IMR-90 (cell line): ENCODE measurements at regions not wholly inside any gene's neighbourhood (a gene's known extent, or its start where the extent isn't known, plus 50 kb on each side); places are given as distances from the start of the nearest gene placed in this dataset.

Source experiments
- ATAC-seq: fragments of 200-7000 bp; cut with Tn5 transposase; 2 replicates; pipeline ENCODE4 v1.9.1; 2020; ENCODE audit warnings: low read depth, mild to moderate bottlenecking, moderate library complexity
- BruUV-seq: library from RNA; stranded (reverse); fragments of 400-500 nt; replicated peaks from 2 replicates; lab custom pipeline; 2021; lab: Mats Ljungman, UMichigan
- CTCF ChIA-PET: fragments of 300-600 bp; formaldehyde crosslinking; extraction: SDS; loops from one replicate; lab custom pipeline; 2021; ENCODE audit warnings: antibody characterized with exemption; lab: Yijun Ruan, JAX
- POLR2A ChIA-PET: fragments of 300-600 bp; sonication (Branson Sonifier 250); formaldehyde crosslinking; loops from one replicate; lab custom pipeline; 2022; ENCODE audit warnings: antibody characterized with exemption; ENCODE audit not compliant: unreplicated experiment; lab: Charles Lee
- DNase-seq: peaks from one replicate; pipeline ENCODE4 v3.0.0; 2013
- H2AFZ ChIP-seq: replicated peaks from 2 replicates; pipeline ENCODE3; 2013; ENCODE audit warnings: low read length, mild to moderate bottlenecking; ENCODE audit not compliant: poor library complexity
- H2AK5ac ChIP-seq: 2 replicates; pipeline ENCODE4 v1.6.1; 2013; ENCODE audit warnings: low read depth, low read length, inconsistent platforms
- H2AK9ac ChIP-seq: replicated peaks from 2 replicates; pipeline ENCODE3; 2013; ENCODE audit warnings: mild to moderate bottlenecking, low read depth, low read length, moderate library complexity; ENCODE audit not compliant: poor library complexity
- H2BK120ac ChIP-seq: 2 replicates; pipeline ENCODE4 v1.6.1; 2013; ENCODE audit warnings: low read depth, low read length, inconsistent platforms
- H2BK15ac ChIP-seq: 3 replicates; pipeline ENCODE4 v1.6.1; 2013; ENCODE audit warnings: low read depth, low read length, inconsistent platforms
- H2BK20ac ChIP-seq: 2 replicates; pipeline ENCODE4 v1.6.1; 2013; ENCODE audit warnings: low read depth, mild to moderate bottlenecking, inconsistent platforms, low read length, moderate library complexity
- H2BK5ac ChIP-seq: 2 replicates; pipeline ENCODE4 v1.6.1; 2013; ENCODE audit warnings: mild to moderate bottlenecking, low read depth, low read length, inconsistent platforms; ENCODE audit not compliant: poor library complexity, severe bottlenecking
- H3K14ac ChIP-seq: replicated peaks from 2 replicates; pipeline ENCODE4 v1.6.1; 2013; ENCODE audit warnings: low read depth, low read length, inconsistent platforms
- H3K18ac ChIP-seq: 2 replicates; pipeline ENCODE4 v1.6.1; 2013; ENCODE audit warnings: low read depth, low read length, control low read depth
- H3K23ac ChIP-seq: 2 replicates; pipeline ENCODE4 v1.6.1; 2013; ENCODE audit warnings: low read depth, low read length, inconsistent platforms
- H3K27ac ChIP-seq: 2 replicates; pipeline ENCODE4 v1.5.1; 2013; ENCODE audit warnings: mild to moderate bottlenecking, control low read depth, low read length; ENCODE audit not compliant: insufficient read depth
- H3K27me3 ChIP-seq: 2 replicates; pipeline ENCODE4 v1.6.1; 2013; ENCODE audit warnings: low read length; ENCODE audit not compliant: control insufficient read depth, insufficient read depth
- H3K36me3 ChIP-seq: 2 replicates; pipeline ENCODE4 v1.6.1; 2013; ENCODE audit warnings: low read length, mixed read lengths; ENCODE audit not compliant: control insufficient read depth, insufficient read depth
- H3K4ac ChIP-seq: 2 replicates; pipeline ENCODE4 v1.6.1; 2013; ENCODE audit warnings: low read depth, low read length, inconsistent platforms
- H3K4me1 ChIP-seq: 2 replicates; pipeline ENCODE4 v1.6.1; 2013; ENCODE audit warnings: low read length, mixed read lengths; ENCODE audit not compliant: control insufficient read depth, insufficient read depth
- H3K4me2 ChIP-seq: 2 replicates; pipeline ENCODE4 v1.6.1; 2013; ENCODE audit warnings: low read depth, mild to moderate bottlenecking, control low read depth, low read length, moderate library complexity
- H3K4me3 ChIP-seq: 2 replicates; pipeline ENCODE4 v1.5.1; 2013; ENCODE audit warnings: low read depth, mild to moderate bottlenecking, control low read depth, low read length, moderate library complexity; ENCODE audit not compliant: insufficient read depth
- H3K56ac ChIP-seq: 2 replicates; pipeline ENCODE4 v1.6.1; 2013; ENCODE audit warnings: low read length, inconsistent platforms; ENCODE audit not compliant: insufficient read depth; ENCODE audit errors: extremely low read depth
- H3K79me1 ChIP-seq, 2 experiments: 2 replicates each; pipeline ENCODE4 v1.6.1; 2013; ENCODE audit warnings: low read length in 2 of 2, inconsistent platforms in 1 of 2, low read depth in 1 of 2
- H3K9ac ChIP-seq: 2 replicates; pipeline ENCODE4 v1.6.1; 2013; ENCODE audit warnings: low read depth, low read length, control low read depth
- H3K9me1 ChIP-seq: 2 replicates; pipeline ENCODE4 v1.6.1; 2013; ENCODE audit warnings: low read length, inconsistent platforms; ENCODE audit not compliant: insufficient read depth
- H3K9me3 ChIP-seq: 2 replicates; pipeline ENCODE4 v1.6.1; 2013; ENCODE audit warnings: low read length; ENCODE audit not compliant: control insufficient read depth, insufficient read depth
- H4K20me1 ChIP-seq: 2 replicates; pipeline ENCODE4 v1.6.1; 2013; ENCODE audit warnings: low read length, inconsistent platforms; ENCODE audit not compliant: insufficient read depth
- H4K5ac ChIP-seq: 2 replicates; pipeline ENCODE4 v1.6.1; 2013; ENCODE audit warnings: mild to moderate bottlenecking, low read depth, low read length, control low read depth
- H4K8ac ChIP-seq, 2 experiments: 2 replicates each; pipeline ENCODE4 v1.6.1; 2013; ENCODE audit warnings: low read depth in 2 of 2, low read length in 2 of 2, control low read depth in 1 of 2, inconsistent platforms in 1 of 2
- H4K91ac ChIP-seq: 2 replicates; pipeline ENCODE4 v1.6.1; 2013; ENCODE audit warnings: low read depth, low read length, inconsistent platforms; ENCODE audit not compliant: insufficient read depth
- BHLHE40 ChIP-seq: fragments of 150-350 bp; IDR thresholded peaks from 2 replicates; pipeline ENCODE4 v1.6.1; 2016; ENCODE audit warnings: mild to moderate bottlenecking, low read depth, low read length
- CEBPB ChIP-seq: IDR thresholded peaks from 2 replicates; pipeline ENCODE4 v1.6.1; 2012; ENCODE audit warnings: low read depth, low read length, improper control_type of control experiment
- FOS ChIP-seq: fragments of 150-350 bp; IDR thresholded peaks from 2 replicates; pipeline ENCODE4 v1.6.1; 2016; ENCODE audit warnings: low read depth, low read length
- MAFK ChIP-seq: IDR thresholded peaks from 2 replicates; pipeline ENCODE4 v1.6.1; 2012; ENCODE audit warnings: low read depth, low read length, improper control_type of control experiment
- RFX5 ChIP-seq: IDR thresholded peaks from 2 replicates; pipeline ENCODE4 v1.8.0; 2012; ENCODE audit warnings: low read depth, mild to moderate bottlenecking, low read length, moderate library complexity
- WGBS, 2 experiments: methylation state at CpG; one replicate each; pipeline versions ENCODE4 v1.1.5 to v1.1.7; 2013; ENCODE audit warnings: missing lambda C conversion rate in 2 of 2; ENCODE audit not compliant: insufficient read length in 1 of 2; ENCODE audit errors: extremely low coverage in 2 of 2; 5-methylcytosine and 5-hydroxymethylcytosine counted together
- dilution Hi-C: fragments of 300-500 bp; cut with HindIII; formaldehyde crosslinking; loops from one replicate; pipeline ENCODE4 v1.14.3; 2018; ENCODE audit warnings: low sequenced_read_pairs; ENCODE audit not compliant: unreplicated experiment
- in situ Hi-C: fragments of 300-500 bp; cut with MboI; formaldehyde crosslinking; loops from 3 replicates; pipeline ENCODE4 v1.14.3; 2019; ENCODE audit warnings: low sequenced_read_pairs, inconsistent platforms, mixed read lengths
- intact Hi-C: fragments of 100-400 bp; cut with micrococcal nuclease; formaldehyde crosslinking; loops from 2 replicates; pipeline ENCODE4 v1.10.0; 2022
- TF ChIP-seq, protein P1 (sequence below): fragments of 150-350 bp; IDR thresholded peaks from 2 replicates; pipeline ENCODE4 v1.6.1; 2016; ENCODE audit warnings: low read depth, mild to moderate bottlenecking, low read length, moderate library complexity, borderline replicate concordance

DNA sequence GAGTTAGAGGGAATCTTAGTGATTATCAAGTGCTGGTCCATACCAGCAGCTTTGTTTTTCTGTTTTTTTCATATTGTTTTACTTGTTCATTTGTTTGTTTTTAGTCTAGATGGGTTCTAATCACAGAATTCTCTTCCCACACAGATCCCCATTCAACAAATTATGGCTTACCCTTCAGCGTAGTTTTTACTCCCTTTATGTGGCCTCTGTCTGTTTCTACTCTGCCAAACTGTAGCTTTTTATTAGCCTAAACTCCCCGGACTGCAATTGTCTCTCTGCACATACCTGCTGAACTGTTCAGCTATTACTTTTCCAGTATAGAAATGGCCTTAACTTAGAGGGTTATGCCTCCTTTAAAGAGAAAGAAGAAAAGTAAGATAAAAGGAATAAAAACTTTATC, 348.5 kb downstream of the TGFB2 start:
- CTCF ChIA-PET = interaction anchor here (1.1 to 1.8 kb wide), 2 partner anchors 9 to 10 kb away, joined by 3 to 5 read pairs; no protein-coding TSS in a partner anchor

More for the DNA sequence above, 348.5 kb downstream of the TGFB2 start:
- no peak overlapping the region for H3K4ac ChIP-seq
- H2BK120ac ChIP-seq = no peak overlapping the region
- no peak overlapping the region for H3K9ac ChIP-seq
- no TSS peak for BruUV-seq
- dilution Hi-C loops = no loop called here
- H3K27me3 ChIP-seq = no peaks in the 10 kb centered on the region
- H3K18ac ChIP-seq = no peak overlapping the region
- H4K20me1 ChIP-seq = no peaks in the 10 kb centered on the region
- H3K79me1 ChIP-seq = no peaks in the 10 kb centered on the region
- no peak overlapping the region for H3K23ac ChIP-seq
- H2BK15ac ChIP-seq = no peak overlapping the region
- no peak overlapping the region for H2BK20ac ChIP-seq
- no peak overlapping the region for H2BK5ac ChIP-seq
- no peak overlapping the region for H3K56ac ChIP-seq
- no peak overlapping the region for H3K4me2 ChIP-seq
- H4K91ac ChIP-seq = no peak overlapping the region
- in situ Hi-C loops = no loop called here
- H2AK9ac ChIP-seq = no peak overlapping the region
- H3K4me1 ChIP-seq = no peaks in the 10 kb centered on the region
- POLR2A ChIA-PET = no interaction called here
- intact Hi-C loops = no loop called here
- H3K9me1 ChIP-seq = no peaks in the 10 kb centered on the region
- H4K5ac ChIP-seq = no peak overlapping the region
- peaks cover 4% of the 10 kb centered on the region for H3K9me3 ChIP-seq
- H3K36me3 ChIP-seq = no peaks in the 10 kb centered on the region
- H2AK5ac ChIP-seq = no peak overlapping the region
- ATAC-seq (no peak), DNase-seq (no peak)
- no peak overlapping the region for H4K8ac ChIP-seq
- WGBS, 2 experiments = no CpG with 5 or more reads among the region's 2 CpGs
- H3K14ac ChIP-seq = no peak overlapping the region
- H3K27ac ChIP-seq = no peak overlapping the region
- no peak overlapping the region for H3K4me3 ChIP-seq
- TF ChIP-seq FOS (no peak), BHLHE40 (no peak), MAFK (no peak), CEBPB (no peak), RFX5 (no peak)
- TF ChIP-seq, protein P1, sequence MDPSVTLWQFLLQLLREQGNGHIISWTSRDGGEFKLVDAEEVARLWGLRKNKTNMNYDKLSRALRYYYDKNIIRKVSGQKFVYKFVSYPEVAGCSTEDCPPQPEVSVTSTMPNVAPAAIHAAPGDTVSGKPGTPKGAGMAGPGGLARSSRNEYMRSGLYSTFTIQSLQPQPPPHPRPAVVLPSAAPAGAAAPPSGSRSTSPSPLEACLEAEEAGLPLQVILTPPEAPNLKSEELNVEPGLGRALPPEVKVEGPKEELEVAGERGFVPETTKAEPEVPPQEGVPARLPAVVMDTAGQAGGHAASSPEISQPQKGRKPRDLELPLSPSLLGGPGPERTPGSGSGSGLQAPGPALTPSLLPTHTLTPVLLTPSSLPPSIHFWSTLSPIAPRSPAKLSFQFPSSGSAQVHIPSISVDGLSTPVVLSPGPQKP = no peak
- no peak overlapping the region for H2AFZ ChIP-seq
